ENCODE measurements at regions not wholly inside any gene's neighbourhood (a gene's known extent, or its start where the extent isn't known, plus 50 kb on each side); places are given as distances from the start of the nearest gene placed in this dataset.

DNA sequence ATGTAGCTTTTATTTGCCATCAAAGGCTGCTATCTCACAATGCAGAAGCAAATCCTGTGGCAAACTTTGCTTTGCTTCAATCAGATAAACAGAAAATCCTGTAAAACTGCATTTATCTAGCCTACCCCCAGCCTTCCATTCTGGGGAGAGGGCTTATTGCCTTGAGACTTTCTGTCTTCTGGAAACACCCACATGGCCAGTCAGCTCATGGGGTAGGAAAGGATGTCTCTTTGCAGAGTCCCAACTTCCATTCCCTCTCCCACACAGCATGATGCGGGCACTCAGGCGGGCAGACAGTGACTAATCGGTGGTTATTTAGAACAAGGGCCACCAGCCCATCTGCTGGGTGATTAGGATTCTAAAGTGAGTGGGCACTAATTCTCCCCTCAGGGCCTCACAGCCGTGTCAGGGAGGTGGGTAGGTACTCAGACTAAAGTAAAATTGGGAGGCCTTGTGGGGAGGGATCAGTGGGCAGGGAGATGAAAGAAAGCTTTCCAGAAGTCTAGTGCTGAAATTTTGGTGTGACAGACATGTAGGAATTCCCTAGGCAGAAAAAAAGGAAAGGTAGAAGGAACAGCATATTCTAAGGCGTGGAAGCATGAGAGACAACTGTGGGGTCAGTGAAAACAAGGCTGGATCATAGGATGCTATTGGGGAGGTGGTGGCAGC, 720.5 kb downstream of the VRK1 start:
- no peak for DNase-seq (ENCODE audit: low spot score)

- DNase-seq (ENCODE audit: low spot score) = no peak
Observed at GRCh38 chr14:97523936-97524335, 726.8 kb downstream of the VRK1 start.

DNA sequence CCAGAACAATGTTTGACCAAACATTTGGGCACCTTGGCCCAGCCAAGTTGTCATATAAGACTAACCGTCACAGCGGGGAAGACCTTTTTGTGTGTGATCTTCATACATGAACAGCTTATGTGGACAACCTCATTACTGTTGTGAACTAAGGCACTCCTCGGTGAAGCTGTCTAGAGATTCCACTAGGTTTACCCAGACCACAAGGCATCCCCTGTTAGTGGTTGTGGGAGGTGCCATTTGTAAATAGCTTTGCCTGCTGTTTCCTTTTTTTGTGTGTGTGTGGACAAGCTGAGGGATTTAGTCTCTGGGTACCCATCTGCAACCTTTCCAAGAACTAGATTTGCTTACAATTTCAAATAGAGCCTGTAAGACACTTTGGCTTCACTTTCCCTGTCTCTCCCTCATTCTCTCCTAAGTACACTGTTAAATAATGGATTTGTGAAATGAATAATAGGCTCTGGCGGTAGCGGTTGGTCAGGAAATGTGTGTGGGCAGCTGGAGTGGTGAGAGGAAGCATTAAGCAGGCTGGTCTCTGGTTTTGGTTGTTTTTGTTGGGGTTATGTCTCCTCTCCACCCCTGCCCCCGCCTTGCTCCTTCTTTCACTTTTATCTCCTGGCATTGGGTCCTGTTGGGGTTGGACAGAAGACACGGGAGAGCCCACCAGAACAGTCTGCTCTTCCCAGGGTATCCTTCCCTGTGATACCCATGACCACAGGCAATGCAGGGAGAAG, 727.6 kb downstream of the VRK1 start:
- DNase-seq (ENCODE audit: low spot score) = no peak

DNA sequence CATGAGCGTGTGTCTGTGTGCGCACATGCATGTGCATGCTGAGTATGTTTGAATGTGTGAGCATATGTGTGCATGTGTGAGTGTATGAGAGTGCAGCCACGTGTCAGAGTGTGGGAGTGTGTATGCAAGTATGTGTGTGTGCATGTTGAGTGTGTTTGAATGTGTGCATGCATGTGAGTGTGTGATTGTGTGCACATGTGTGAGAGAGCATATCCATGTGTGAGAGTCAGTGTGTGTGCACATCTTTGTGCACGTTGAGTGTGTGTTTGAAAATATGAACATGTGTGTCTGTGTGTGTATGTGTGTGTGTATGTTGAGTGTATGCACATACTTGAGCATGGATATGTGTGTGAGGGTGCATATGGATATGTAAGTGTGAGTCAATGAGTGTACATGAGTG, 730.8 kb downstream of the VRK1 start:
- DNase-seq (ENCODE audit: low spot score) = no peak

DNA sequence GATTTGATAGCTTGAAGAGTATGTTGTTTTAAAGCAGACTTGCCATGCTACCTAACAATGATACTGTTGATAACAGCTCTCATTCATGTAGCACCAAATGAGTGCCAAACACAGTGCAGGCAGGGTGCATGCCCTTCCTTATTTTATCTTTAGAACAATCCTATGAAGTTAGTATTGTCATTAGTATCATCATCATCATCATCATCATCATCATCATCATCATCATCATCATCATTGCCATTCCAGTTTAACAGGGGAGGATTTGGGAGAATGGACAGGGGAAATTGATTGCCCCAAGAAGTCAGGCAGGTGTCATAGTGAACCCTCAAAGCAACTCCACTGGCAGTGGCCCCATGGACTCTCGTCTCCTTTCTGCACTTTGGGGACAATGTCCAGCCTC, 734.9 kb downstream of the VRK1 start:
- no peak for DNase-seq (ENCODE audit: low spot score)

GRCh38 chr14:97536421-97536820, 739.2 kb downstream of the VRK1 start:
- no peak for DNase-seq (ENCODE audit: low spot score)

GRCh38 chr14:97538749-97539410, 741.7 kb downstream of the VRK1 start:
- no peak for DNase-seq (ENCODE audit: low spot score)

- no peak for DNase-seq (ENCODE audit: low spot score)
Observed at GRCh38 chr14:97539411-97539795, 742.2 kb downstream of the VRK1 start.

GRCh38 chr14:97539884-97540283, 742.7 kb downstream of the VRK1 start:
- DNase-seq (ENCODE audit: low spot score) = no peak

GRCh38 chr14:97543221-97543620, 746.0 kb downstream of the VRK1 start:
- no peak for DNase-seq (ENCODE audit: low spot score)

- no peak for DNase-seq (ENCODE audit: low spot score)
Observed at GRCh38 chr14:97543816-97544215, 746.6 kb downstream of the VRK1 start.

DNA sequence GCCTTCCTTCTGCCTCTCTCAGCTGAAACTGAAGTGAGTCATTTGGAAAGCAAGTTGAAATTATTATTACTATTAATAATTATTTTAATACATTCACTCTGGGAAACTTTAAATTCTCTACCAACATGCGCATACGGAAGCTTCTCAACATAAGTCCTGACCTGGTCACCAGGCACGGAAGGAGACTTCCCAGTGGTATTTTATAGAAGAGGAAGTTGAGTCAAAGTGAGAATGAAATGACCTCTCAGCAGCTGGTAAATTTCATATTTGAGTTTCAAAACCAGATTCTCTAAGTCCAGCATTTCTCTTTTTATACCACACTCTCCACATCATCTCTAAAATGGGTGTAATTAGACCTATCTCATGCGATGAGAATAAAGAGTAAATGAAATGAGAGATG, 747.4 kb downstream of the VRK1 start:
- DNase-seq (ENCODE audit: low spot score) = no peak

- DNase-seq (ENCODE audit: low spot score) = no peak
Observed at GRCh38 chr14:97546491-97547230, 749.5 kb downstream of the VRK1 start.

- DNase-seq (ENCODE audit: low spot score) = no peak
Observed at GRCh38 chr14:97550463-97550862, 753.3 kb downstream of the VRK1 start.

DNA sequence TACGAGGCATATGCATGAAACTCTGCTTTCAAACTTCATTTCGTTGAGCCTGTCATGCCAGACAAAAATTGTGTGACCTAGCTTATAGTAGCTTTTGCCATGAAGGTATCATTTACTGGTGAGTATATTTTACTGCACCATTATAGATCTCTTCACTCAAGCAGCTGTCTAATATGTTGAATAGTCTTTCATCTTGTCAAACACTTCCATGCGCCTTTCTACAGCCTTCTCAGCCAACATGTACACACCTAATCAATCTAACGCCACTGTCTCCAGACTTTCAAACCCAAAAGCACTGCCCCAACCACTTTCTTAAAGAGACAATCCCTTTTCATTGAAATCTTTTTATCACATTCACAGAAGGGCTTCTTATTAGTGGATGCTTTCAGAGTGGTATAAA, 757.4 kb downstream of the VRK1 start:
- DNase-seq (ENCODE audit: low spot score) = no peak

GRCh38 chr14:97564334-97564733, 767.2 kb downstream of the VRK1 start:
- no peak for DNase-seq (ENCODE audit: low spot score)

GRCh38 chr14:97571201-97571600, 774.0 kb downstream of the VRK1 start:
- DNase-seq (ENCODE audit: low spot score) = no peak

DNA sequence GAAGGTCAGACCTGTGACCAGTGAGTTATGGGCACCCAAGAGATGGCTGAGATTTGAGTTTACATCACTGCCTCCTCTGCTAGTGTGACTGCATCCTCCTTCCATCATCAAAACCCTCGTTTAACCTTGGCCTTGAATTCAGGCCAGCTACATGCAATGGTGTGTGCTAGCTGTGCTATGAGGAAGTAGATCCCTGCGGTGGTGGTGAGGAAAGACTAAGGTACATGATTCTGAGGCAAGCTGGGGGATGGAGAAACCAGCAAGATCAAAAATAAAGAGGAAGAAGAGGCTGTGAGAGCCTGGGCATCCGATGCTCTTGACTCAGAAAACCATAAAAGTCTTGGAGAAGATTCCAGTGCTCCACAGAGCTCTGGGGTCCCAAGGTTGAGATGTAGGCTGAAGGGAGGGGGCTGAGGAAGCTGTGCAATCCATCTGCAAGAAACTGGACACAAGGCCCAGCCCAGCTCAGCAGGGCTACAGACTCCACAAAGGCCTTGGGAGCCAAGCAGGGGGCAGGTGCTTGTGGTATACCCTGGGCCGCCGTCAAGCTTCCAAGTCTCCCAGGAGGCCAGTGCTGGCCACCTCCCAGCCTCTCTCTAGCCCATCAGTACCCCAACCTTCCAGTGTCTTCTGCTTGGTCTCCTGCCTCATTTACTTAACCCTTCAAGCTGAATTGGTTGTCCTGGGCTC, 774.8 kb downstream of the VRK1 start:
- no peak for DNase-seq (ENCODE audit: low spot score)

DNA sequence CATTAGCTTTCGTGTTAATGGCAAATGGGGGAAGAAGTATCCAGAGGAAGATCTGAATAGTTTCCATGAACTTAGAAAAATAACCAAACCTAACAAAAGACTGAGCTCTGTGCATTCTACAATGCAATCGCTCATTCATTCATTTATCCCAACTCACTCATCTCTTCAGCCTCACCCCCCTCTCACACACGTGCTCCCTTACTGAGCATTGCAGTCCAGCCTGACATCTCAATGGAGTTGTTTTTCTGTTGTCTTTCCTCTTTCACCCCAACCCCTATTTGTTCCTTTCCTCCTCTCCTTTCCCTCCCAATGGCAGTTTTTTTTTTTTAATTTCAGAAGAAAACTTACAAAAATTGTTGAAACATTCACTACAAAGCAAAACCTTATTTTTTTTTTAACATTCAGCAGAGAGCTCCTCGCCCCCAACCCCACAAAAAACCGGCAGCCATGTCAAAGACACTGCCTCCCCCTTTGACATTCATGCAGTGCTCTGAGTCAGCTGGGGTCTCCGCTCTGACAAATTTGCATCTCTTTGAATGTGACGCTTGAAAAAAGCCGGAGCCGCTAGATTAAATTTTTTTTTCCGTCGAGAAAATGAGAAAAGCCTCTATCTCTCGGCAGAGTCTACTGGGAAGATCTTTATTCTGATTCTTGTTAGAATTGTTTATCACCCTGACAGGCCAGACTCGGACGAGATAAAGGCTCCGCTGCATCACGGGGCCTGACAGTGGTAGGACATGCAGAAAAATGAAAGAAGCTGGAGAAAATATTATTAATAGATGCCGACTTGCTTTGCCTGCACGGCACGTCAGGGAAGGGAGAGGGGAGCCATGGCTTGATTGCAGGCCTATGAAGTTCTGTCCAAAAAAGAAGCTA, 775.6 kb downstream of the VRK1 start:
- DNase-seq (ENCODE audit: low spot score) = no peak

- no peak for DNase-seq (ENCODE audit: low spot score)
Observed at GRCh38 chr14:97575677-97576076, 778.5 kb downstream of the VRK1 start.

DNA sequence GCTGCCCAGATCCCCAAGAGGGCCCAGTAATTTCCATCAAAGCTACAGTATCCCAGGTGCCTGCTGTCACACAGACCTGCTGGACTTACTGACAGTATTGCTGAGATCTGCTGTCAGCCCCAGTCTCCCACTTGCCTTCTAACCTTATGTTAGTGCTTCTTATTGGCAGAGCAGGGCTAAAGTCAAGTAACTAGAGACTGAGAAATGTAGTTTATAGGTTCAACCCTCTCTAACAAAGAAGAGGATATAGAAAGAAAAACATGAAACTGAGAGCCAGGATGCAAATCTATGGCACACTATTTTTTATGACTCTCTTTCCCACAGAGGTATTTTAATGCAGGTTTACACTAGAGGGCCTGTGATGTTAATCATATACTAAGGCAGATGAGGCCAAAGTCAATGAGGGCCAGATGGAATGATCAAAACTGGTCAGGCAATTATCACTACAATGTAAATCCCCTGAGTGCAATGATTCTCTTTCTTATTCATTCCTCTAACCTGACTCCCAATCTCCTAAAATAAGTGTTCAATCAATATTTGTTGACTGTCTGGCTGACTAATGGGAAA, 781.9 kb downstream of the VRK1 start:
- DNase-seq (ENCODE audit: low spot score) = no peak
